ENCODE measurements at regions not wholly inside any gene's neighbourhood (a gene's known extent, or its start where the extent isn't known, plus 50 kb on each side); places are given as distances from the start of the nearest gene placed in this dataset.
"Not testable (repeated sequence)": the region's sequence is repeated elsewhere in the genome, so short reads cannot be mapped to it uniquely, and the experiment has no call there.

DNA sequence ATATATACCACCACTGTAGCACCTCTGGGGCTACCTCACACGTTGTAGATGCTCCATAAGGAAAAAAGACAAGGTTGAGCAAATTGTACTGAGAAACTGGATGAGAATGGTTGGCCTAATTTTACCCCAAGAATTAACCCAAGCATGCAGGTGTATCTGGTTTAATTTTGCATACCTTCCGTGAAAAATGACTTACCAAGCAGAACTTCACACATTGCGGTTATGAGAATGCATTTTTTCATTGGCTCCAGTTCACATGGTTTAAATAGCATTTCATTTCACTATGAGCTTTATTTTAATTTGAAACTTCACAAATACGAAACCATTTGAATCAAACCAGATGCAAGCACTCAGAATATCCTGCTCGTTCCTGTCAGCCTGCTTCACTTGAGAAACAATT is 512.2 kb downstream of the LTN1 start:
- TF ChIP-seq, protein P1, sequence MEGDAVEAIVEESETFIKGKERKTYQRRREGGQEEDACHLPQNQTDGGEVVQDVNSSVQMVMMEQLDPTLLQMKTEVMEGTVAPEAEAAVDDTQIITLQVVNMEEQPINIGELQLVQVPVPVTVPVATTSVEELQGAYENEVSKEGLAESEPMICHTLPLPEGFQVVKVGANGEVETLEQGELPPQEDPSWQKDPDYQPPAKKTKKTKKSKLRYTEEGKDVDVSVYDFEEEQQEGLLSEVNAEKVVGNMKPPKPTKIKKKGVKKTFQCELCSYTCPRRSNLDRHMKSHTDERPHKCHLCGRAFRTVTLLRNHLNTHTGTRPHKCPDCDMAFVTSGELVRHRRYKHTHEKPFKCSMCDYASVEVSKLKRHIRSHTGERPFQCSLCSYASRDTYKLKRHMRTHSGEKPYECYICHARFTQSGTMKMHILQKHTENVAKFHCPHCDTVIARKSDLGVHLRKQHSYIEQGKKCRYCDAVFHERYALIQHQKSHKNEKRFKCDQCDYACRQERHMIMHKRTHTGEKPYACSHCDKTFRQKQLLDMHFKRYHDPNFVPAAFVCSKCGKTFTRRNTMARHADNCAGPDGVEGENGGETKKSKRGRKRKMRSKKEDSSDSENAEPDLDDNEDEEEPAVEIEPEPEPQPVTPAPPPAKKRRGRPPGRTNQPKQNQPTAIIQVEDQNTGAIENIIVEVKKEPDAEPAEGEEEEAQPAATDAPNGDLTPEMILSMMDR (IDR thresholded peaks at IDR 0.05): no peak
- DNase-seq (ENCODE audit: low spot score): no peak
- H3K4me3 ChIP-seq: no peak overlapping the region
- H3K27ac ChIP-seq: no peak overlapping the region

DNA sequence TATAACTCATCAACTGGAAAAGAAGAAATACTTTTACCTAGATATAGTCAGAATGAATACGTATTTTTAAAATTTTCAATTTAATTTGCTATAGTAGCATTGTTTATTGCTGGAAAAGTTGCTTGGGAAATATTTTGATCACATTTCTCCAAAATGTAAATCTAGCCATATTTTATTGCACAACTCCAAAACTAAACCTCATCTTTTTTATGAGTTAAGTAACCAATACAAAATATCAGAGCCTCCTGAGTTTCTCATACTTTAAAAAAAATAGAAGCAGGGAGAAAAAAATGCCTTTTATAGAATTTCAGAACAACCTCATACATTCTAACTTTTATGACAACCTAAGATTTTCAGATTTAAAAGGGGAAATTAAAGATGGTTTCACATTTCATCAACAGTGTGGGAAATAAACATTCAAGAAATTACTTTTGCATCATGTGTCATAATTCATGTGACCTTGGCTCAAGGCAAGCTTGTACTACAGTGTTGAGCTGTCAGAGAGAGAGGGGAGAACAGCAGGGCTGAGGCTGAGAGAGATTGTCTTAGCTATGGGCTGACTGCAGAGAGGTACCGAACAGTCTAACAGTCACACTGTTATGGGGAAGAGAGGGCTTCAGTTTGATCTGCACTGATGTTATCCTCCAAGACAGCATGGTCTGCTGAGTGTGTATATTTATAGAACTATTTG is 519.0 kb downstream of the LTN1 start:
- Histone ChIP-seq H3K27ac (no peak overlapping the region), H3K4me3 (no peak overlapping the region)
- DNase-seq (ENCODE audit: low spot score): no peak
- TF ChIP-seq, protein P1 (IDR thresholded peaks at IDR 0.05): no peak

DNA sequence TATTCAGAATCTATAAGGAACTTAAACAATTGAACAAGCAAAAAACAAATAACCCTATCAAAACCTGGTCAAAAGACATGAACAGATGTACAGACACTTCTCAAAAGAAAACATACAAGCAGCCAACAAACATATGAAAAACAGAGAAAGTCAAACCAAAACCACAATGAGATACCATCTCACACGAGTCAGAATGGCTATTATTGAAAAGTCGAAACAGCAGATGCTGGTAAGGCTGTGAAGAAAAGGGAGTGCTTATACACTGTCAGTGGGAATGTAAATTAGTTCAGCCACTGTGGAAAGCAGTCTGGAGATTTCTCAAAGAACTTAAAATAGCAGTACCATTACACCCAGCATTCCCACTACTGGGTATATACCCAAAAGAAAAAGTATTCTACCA is 520.1 kb downstream of the LTN1 start:
- DNase-seq (ENCODE audit: low spot score); H3K27ac ChIP-seq; H3K4me3 ChIP-seq: not testable (repeated sequence)

DNA sequence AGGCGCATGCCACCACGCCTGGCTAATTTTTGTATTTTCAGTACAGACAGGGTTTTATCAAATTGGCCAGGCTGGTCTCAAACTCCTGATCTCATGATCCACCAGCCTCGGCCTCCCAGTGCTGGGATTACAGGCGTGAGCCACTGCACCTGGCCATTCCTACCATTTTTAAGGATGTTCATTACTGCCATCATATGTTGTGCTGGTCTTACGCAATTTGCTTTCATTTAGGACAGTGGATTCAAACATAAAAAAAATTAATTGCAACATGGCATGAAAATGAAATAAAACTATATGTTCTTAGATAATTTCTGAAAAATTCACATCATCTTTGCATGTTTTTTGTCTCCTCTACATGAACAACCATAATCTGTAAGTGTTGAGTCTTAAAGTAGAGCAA is 527.7 kb downstream of the LTN1 start:
- H3K4me3 ChIP-seq: no peak overlapping the region
- no peak for DNase-seq (ENCODE audit: low spot score)

DNA sequence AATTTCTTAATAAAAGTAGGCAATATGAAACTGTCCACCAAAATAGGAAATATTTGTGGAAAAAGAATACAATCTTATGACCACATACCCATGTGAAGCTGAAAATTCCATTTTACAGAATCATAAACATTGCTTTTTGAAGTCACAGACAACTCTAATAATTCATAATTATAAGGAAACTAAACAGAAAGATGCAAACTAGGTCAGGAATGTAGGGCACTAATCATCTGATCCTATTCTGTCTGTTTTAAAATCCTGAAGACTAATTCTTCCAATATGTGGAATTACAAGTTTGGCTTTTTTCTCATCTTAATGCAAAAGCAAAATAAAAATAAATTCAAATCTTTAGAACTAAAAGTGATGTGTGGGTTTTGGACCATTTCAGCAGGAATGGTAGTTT is 528.6 kb downstream of the LTN1 start:
- TF ChIP-seq, protein P1 (IDR thresholded peaks at IDR 0.05): no peak
- DNase-seq (ENCODE audit: low spot score): no peak
- Histone ChIP-seq H3K4me3 (no peak overlapping the region), H3K27ac (no peak overlapping the region)

More for the DNA sequence above, 527.7 kb downstream of the LTN1 start:
- TF ChIP-seq, protein P1 (IDR thresholded peaks at IDR 0.05): no peak
- H3K27ac ChIP-seq: no peak overlapping the region

DNA sequence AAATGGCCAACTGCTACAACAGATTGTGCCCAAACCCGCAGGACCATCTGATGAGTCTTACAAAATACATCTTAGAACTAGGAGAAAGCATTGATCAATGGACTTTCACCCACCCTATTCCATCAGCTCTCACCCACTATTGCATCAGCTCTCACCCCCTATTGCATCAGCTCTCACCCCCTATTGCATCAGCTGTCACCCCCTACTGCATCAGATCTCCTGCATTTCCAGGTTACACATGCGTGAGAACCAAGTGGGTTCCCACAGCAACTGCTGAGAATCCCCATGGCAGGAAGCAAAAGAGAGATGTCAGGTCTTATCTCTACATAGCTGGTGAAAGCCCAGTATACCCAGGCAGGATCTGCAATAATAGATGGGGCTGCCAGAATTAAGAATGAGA is 533.5 kb downstream of the LTN1 start:
- Histone ChIP-seq H3K27ac (no peak overlapping the region), H3K4me3 (no peak overlapping the region)
- DNase-seq (ENCODE audit: low spot score): no peak
- TF ChIP-seq, protein P1 (IDR thresholded peaks at IDR 0.05): no peak

DNA sequence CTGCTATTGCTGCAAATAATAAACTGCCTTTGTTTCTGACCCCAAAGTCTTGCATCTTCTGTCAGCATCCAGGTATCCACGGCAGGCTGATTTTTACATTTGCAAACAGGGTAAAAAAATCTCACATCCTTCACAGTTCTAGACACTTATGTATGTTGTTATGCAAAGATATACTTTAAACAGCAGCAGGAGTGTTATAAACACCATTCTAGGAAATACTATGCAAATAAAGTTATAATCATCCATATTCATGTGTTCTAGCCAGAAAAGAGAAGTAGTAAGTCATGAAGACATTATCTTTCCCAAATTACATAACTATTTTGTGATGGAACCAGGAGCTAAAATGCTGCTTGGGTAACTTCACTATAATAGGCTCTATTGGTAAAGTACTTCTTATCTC is 534.2 kb downstream of the LTN1 start:
- no peak overlapping the region for H3K27ac ChIP-seq
- DNase-seq (ENCODE audit: low spot score): no peak
- H3K4me3 ChIP-seq: no peak overlapping the region
- TF ChIP-seq, protein P1 (IDR thresholded peaks at IDR 0.05): no peak

Measured in coronary artery (tissue), 2 donors.